DOHH2 (cell line): ENCODE measurements at regions not wholly inside any gene's neighbourhood (a gene's known extent, or its start where the extent isn't known, plus 50 kb on each side); places are given as distances from the start of the nearest gene placed in this dataset.

Source experiments
- EZH2phosphoT487 ChIP-seq: fragments of 200-600 bp; sonication (generic); IDR thresholded peaks from 2 replicates; pipeline ENCODE4 v1.6.1; 2017; ENCODE audit warnings: borderline replicate concordance, mild to moderate bottlenecking, antibody characterized with exemption, low read length, moderate library complexity, mixed read lengths
- TF ChIP-seq, protein P1 (sequence below): fragments of 200-600 bp; sonication (generic); IDR thresholded peaks from one replicate; pipeline ENCODE4 v1.5.1; 2014; ENCODE audit warnings: antibody characterized with exemption, mild to moderate bottlenecking, low read depth, low read length; ENCODE audit not compliant: poor library complexity, severe bottlenecking

GRCh38 chr5:164422400-164422799 is 917.0 kb downstream of the MAT2B start:
- TF ChIP-seq, protein P1, sequence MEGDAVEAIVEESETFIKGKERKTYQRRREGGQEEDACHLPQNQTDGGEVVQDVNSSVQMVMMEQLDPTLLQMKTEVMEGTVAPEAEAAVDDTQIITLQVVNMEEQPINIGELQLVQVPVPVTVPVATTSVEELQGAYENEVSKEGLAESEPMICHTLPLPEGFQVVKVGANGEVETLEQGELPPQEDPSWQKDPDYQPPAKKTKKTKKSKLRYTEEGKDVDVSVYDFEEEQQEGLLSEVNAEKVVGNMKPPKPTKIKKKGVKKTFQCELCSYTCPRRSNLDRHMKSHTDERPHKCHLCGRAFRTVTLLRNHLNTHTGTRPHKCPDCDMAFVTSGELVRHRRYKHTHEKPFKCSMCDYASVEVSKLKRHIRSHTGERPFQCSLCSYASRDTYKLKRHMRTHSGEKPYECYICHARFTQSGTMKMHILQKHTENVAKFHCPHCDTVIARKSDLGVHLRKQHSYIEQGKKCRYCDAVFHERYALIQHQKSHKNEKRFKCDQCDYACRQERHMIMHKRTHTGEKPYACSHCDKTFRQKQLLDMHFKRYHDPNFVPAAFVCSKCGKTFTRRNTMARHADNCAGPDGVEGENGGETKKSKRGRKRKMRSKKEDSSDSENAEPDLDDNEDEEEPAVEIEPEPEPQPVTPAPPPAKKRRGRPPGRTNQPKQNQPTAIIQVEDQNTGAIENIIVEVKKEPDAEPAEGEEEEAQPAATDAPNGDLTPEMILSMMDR = peak; percentile 10
- TF ChIP-seq EZH2phosphoT487 = no peak
